Endodermal cell (in vitro differentiated cells): ENCODE measurements at regions not wholly inside any gene's neighbourhood (a gene's known extent, or its start where the extent isn't known, plus 50 kb on each side); places are given as distances from the start of the nearest gene placed in this dataset.
"Not testable (repeated sequence)": the region's sequence is repeated elsewhere in the genome, so short reads cannot be mapped to it uniquely, and the experiment has no call there.

Experiments
- DNase-seq: peaks from one replicate; pipeline ENCODE4 v3.0.0-alpha.2; 2017
- H3K27ac ChIP-seq: 2 replicates; pipeline ENCODE4 v1.5.1; 2013; ENCODE audit warnings: mild to moderate bottlenecking, low read depth, low read length, moderate library complexity
- H3K27me3 ChIP-seq: 2 replicates; pipeline ENCODE4 v1.6.1; 2013; ENCODE audit warnings: mild to moderate bottlenecking, low read length, moderate library complexity; ENCODE audit not compliant: insufficient read depth, control insufficient read depth, poor library complexity, severe bottlenecking
- H3K36me3 ChIP-seq: 2 replicates; pipeline ENCODE4 v1.7.0; 2013; ENCODE audit warnings: mild to moderate bottlenecking, low read length, moderate library complexity; ENCODE audit not compliant: control insufficient read depth, insufficient read depth
- H3K4me1 ChIP-seq: one replicate; pipeline ENCODE4 v1.7.0; 2013; ENCODE audit warnings: low read length; ENCODE audit not compliant: control insufficient read depth, insufficient read depth
- H3K4me3 ChIP-seq: 2 replicates; pipeline ENCODE4 v1.5.1; 2013; ENCODE audit warnings: mild to moderate bottlenecking, low read length, moderate library complexity
- H3K9ac ChIP-seq: 2 replicates; pipeline ENCODE4 v1.6.1; 2013; ENCODE audit warnings: mild to moderate bottlenecking, low read length, moderate library complexity; ENCODE audit not compliant: poor library complexity, severe bottlenecking; ENCODE audit errors: extremely low read depth
- H3K9me3 ChIP-seq: 2 replicates; pipeline ENCODE4 v1.6.1; 2013; ENCODE audit warnings: mild to moderate bottlenecking, low read length, moderate library complexity; ENCODE audit not compliant: control insufficient read depth
- H3K27ac Mint-ChIP-seq: 2 replicates; pipeline ENCODE4 v1.8.0; 2020; ENCODE audit warnings: mixed read lengths
- H3K27me3 Mint-ChIP-seq: 2 replicates; pipeline ENCODE4 v1.8.0; 2021; ENCODE audit warnings: mild to moderate bottlenecking, mixed read lengths; ENCODE audit not compliant: insufficient read depth
- H3K36me3 Mint-ChIP-seq: 2 replicates; pipeline ENCODE4 v1.8.0; 2020; ENCODE audit warnings: low read depth, mixed read lengths
- H3K4me1 Mint-ChIP-seq: 2 replicates; pipeline ENCODE4 v1.8.0; 2020; ENCODE audit warnings: mixed read lengths
- H3K4me3 Mint-ChIP-seq: 2 replicates; pipeline ENCODE4 v1.8.0; 2020; ENCODE audit warnings: mild to moderate bottlenecking, moderate library complexity, mixed read lengths
- H3K9me3 Mint-ChIP-seq: 2 replicates; pipeline ENCODE4 v1.8.0; 2020; ENCODE audit warnings: mild to moderate bottlenecking, mixed read lengths
- WGBS, 2 experiments: methylation state at CpG; one replicate each; pipeline versions ENCODE4 v1.1.5 to v1.1.7; 2013; ENCODE audit warnings: missing lambda C conversion rate in 2 of 2, mixed read lengths in 1 of 2; ENCODE audit not compliant: insufficient coverage in 1 of 2, insufficient read length in 1 of 2; 5-methylcytosine and 5-hydroxymethylcytosine counted together
- TF ChIP-seq, protein P1 (sequence below): fragments of 200-600 bp; sonication (generic); conservative IDR thresholded peaks from 2 replicates; pipeline ENCODE4 v1.5.0; 2021; ENCODE audit warnings: antibody characterized with exemption, mild to moderate bottlenecking

DNA sequence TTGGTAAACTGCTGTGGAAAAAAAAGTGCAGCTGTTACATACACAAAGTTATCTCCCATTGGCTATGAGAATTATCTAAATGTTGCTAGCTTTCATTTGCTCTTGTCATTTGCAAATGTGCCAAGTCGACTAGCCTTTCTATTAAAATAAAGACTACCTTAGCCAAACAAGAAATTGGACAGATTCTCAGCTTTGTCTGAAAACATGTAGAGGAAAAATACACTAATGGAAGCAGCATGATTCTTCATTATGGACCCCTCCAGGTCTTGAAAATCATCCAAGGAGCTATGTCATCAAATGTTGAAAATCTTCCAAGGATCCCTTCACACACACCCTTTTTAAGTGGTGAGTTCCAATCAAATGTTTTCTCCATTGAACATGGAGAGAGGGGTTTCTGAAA, 237.7 kb downstream of the ETV1 start:
- no peak overlapping the region for H3K9ac ChIP-seq
- H3K4me1 Mint-ChIP-seq, result peaks cover 8% of the 10 kb centered on the region
- no peaks in the 10 kb centered on the region for H3K9me3 ChIP-seq
- TF ChIP-seq, protein P1, sequence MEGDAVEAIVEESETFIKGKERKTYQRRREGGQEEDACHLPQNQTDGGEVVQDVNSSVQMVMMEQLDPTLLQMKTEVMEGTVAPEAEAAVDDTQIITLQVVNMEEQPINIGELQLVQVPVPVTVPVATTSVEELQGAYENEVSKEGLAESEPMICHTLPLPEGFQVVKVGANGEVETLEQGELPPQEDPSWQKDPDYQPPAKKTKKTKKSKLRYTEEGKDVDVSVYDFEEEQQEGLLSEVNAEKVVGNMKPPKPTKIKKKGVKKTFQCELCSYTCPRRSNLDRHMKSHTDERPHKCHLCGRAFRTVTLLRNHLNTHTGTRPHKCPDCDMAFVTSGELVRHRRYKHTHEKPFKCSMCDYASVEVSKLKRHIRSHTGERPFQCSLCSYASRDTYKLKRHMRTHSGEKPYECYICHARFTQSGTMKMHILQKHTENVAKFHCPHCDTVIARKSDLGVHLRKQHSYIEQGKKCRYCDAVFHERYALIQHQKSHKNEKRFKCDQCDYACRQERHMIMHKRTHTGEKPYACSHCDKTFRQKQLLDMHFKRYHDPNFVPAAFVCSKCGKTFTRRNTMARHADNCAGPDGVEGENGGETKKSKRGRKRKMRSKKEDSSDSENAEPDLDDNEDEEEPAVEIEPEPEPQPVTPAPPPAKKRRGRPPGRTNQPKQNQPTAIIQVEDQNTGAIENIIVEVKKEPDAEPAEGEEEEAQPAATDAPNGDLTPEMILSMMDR, result no peak
- H3K4me1 ChIP-seq, result no peaks in the 10 kb centered on the region
- no peaks in the 10 kb centered on the region for H3K36me3 Mint-ChIP-seq
- H3K27ac ChIP-seq, result no peak overlapping the region
- H3K9me3 Mint-ChIP-seq, result peaks cover 2% of the 10 kb centered on the region
- no peaks in the 10 kb centered on the region for H3K27me3 Mint-ChIP-seq
- H3K36me3 ChIP-seq, result no peaks in the 10 kb centered on the region
- no peak overlapping the region for H3K4me3 Mint-ChIP-seq
- 95% methylated on average over 1 of the region's 1 CpG; no CpG with 5 or more reads in 1 of the 2 experiments for WGBS, 2 experiments
- no peaks in the 10 kb centered on the region for H3K27me3 ChIP-seq
- H3K4me3 ChIP-seq, result no peak overlapping the region
- no peak for DNase-seq
- H3K27ac Mint-ChIP-seq, result no peak overlapping the region

DNA sequence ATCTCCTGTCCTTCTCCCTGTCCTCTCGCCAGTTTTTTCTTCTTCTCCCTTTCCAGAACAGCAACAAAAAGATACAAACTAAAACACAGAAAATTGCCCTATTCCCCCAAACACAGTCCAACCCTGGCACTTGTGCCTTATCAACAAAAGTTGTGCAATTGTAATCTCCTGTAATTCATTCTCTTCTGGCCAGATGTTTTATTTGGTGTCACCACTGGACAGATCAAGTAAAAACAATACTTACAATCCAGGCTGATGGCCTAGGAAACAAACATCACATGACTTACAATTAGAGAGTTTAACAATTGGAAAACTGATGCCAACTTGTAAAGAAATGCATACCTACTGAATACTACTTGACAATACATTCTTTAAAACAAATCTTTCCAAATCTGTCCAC, 231.6 kb downstream of the ETV1 start:
- H3K9ac ChIP-seq, result no peak overlapping the region
- no peaks in the 10 kb centered on the region for H3K4me1 ChIP-seq
- peaks cover 2% of the 10 kb centered on the region for H3K9me3 Mint-ChIP-seq
- H3K4me3 ChIP-seq, result no peak overlapping the region
- peak overlapping the region; percentile 2 for H3K27ac Mint-ChIP-seq
- H3K27ac ChIP-seq, result no peak overlapping the region
- no peak for DNase-seq
- H3K9me3 ChIP-seq, result no peaks in the 10 kb centered on the region
- H3K4me3 Mint-ChIP-seq, result no peak overlapping the region
- peaks cover 6% of the 10 kb centered on the region for H3K36me3 Mint-ChIP-seq
- WGBS, 2 experiments, result 88 to 100% methylated on average over 1 of the region's 1 CpG
- H3K27me3 ChIP-seq, result no peaks in the 10 kb centered on the region
- no peaks in the 10 kb centered on the region for H3K4me1 Mint-ChIP-seq
- no peaks in the 10 kb centered on the region for H3K27me3 Mint-ChIP-seq
- TF ChIP-seq, protein P1, result no peak
- H3K36me3 ChIP-seq, result no peaks in the 10 kb centered on the region

DNA sequence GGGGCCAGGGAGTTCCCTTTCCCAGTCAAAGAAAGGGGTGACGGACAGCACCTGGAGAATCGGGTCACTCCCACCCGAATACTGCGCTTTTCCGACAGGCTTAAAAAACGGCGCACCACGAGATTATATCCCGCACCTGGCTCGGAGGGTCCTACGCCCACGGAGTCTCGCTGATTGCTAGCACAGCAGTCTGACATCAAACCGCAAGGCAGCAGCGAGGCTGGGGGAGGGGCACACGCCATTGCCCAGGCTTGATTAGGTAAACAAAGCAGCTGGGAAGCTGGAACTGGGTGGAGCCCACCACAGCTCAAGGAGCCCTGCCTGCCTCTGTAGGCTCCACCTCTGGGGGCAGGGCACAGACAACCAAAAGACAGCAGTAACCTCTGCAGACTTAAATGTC, 223.6 kb downstream of the ETV1 start:
- not testable (repeated sequence) for H3K27ac ChIP-seq, H3K4me1 ChIP-seq, H3K36me3 ChIP-seq, H3K27me3 Mint-ChIP-seq, DNase-seq, H3K27ac Mint-ChIP-seq, H3K9me3 ChIP-seq, H3K4me1 Mint-ChIP-seq, H3K4me3 Mint-ChIP-seq, H3K4me3 ChIP-seq, H3K9ac ChIP-seq, H3K27me3 ChIP-seq
- H3K36me3 Mint-ChIP-seq, result peaks cover 29% of the 10 kb centered on the region
- 83% methylated on average over 3 of the region's 16 CpGs; no CpG with 5 or more reads in 1 of the 2 experiments for WGBS, 2 experiments
- peaks cover 14% of the 10 kb centered on the region for H3K9me3 Mint-ChIP-seq

DNA sequence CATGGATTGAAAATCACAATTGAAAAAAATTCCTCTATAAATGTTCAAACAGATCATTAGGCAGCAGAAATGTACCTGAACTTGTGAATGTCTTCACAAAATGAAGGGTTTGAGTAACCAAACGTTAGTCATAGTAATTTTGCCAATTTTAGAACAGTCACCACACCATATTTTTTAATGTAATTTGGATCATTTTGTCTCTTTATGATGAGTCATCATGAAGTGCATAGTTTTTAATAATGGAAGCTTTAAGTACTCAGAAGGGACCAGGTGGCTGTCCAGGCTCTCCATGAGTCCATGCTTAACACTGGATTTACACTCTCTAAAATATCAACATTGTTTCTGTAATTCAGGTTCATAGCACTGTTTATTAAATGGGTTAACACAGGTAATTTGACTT, 219.2 kb downstream of the ETV1 start:
- H3K27me3 ChIP-seq, result no peaks in the 10 kb centered on the region
- no peak overlapping the region for H3K4me3 Mint-ChIP-seq
- H3K4me1 Mint-ChIP-seq, result peaks cover 7% of the 10 kb centered on the region
- TF ChIP-seq, protein P1, result no peak
- H3K4me3 ChIP-seq, result no peak overlapping the region
- H3K4me1 ChIP-seq, result no peaks in the 10 kb centered on the region
- H3K9me3 ChIP-seq, result no peaks in the 10 kb centered on the region
- H3K36me3 Mint-ChIP-seq, result peaks cover 16% of the 10 kb centered on the region
- H3K27me3 Mint-ChIP-seq, result no peaks in the 10 kb centered on the region
- H3K36me3 ChIP-seq, result no peaks in the 10 kb centered on the region
- peaks cover 12% of the 10 kb centered on the region for H3K9me3 Mint-ChIP-seq
- no peak overlapping the region for H3K27ac ChIP-seq
- WGBS, 2 experiments, result 77% methylated on average over 1 of the region's 1 CpG; no CpG with 5 or more reads in 1 of the 2 experiments
- no peak for DNase-seq
- no peak overlapping the region for H3K27ac Mint-ChIP-seq
- H3K9ac ChIP-seq, result no peak overlapping the region
